H9 (cell line): ENCODE measurements at regions not wholly inside any gene's neighbourhood (a gene's known extent, or its start where the extent isn't known, plus 50 kb on each side); places are given as distances from the start of the nearest gene placed in this dataset.

ENCODE experiments used
- DNase-seq: peaks from one replicate; pipeline ENCODE4 v3.0.0-alpha.2; 2017
- H2AFZ ChIP-seq: one replicate; pipeline ENCODE4 v1.6.1; 2013; ENCODE audit warnings: mild to moderate bottlenecking, low read length, control low read depth, moderate library complexity
- H2AK5ac ChIP-seq: 2 replicates; pipeline ENCODE4 v1.6.1; 2013; ENCODE audit warnings: low read length, control low read depth, mixed read lengths; ENCODE audit not compliant: insufficient read length
- H2BK120ac ChIP-seq: one replicate; pipeline ENCODE4 v1.6.1; 2013; ENCODE audit warnings: low read depth, mild to moderate bottlenecking, low read length, control low read depth, inconsistent platforms; ENCODE audit not compliant: poor library complexity, severe bottlenecking
- H2BK12ac ChIP-seq: 2 replicates; pipeline ENCODE4 v1.6.1; 2013; ENCODE audit warnings: low read length, control low read depth, mixed read lengths, low read depth; ENCODE audit not compliant: insufficient read length
- H2BK15ac ChIP-seq: 2 replicates; pipeline ENCODE4 v1.6.1; 2013; ENCODE audit warnings: low read depth, low read length, control low read depth
- H2BK20ac ChIP-seq: one replicate; pipeline ENCODE4 v1.6.1; 2013; ENCODE audit warnings: low read depth, mild to moderate bottlenecking, low read length, control low read depth, inconsistent platforms; ENCODE audit not compliant: poor library complexity, severe bottlenecking
- H2BK5ac ChIP-seq: 2 replicates; pipeline ENCODE4 v1.6.1; 2013; ENCODE audit warnings: low read length, control low read depth, mixed read lengths; ENCODE audit not compliant: insufficient read length
- H3K14ac ChIP-seq: 2 replicates; pipeline ENCODE4 v1.6.1; 2013; ENCODE audit warnings: low read length, control low read depth; ENCODE audit not compliant: insufficient read depth
- H3K18ac ChIP-seq: 2 replicates; pipeline ENCODE4 v1.6.1; 2013; ENCODE audit warnings: low read depth, mild to moderate bottlenecking, mixed read lengths, low read length, control low read depth; ENCODE audit not compliant: insufficient read length
- H3K23ac ChIP-seq: 2 replicates; pipeline ENCODE4 v1.6.1; 2013; ENCODE audit warnings: low read length, control low read depth, mixed read lengths, low read depth; ENCODE audit not compliant: insufficient read length
- H3K23me2 ChIP-seq: 2 replicates; pipeline ENCODE4 v1.6.1; 2013; ENCODE audit warnings: low read depth, mild to moderate bottlenecking, mixed read lengths, low read length, control low read depth; ENCODE audit not compliant: insufficient read length, poor library complexity, severe bottlenecking
- H3K27ac ChIP-seq: 2 replicates; pipeline ENCODE4 v1.5.1; 2013; ENCODE audit warnings: low read length, control low read depth, mixed read lengths, low read depth; ENCODE audit not compliant: insufficient read length
- H3K27me3 ChIP-seq: 2 replicates; pipeline ENCODE4 v1.6.1; 2013; ENCODE audit warnings: low read length, control low read depth, inconsistent platforms; ENCODE audit not compliant: insufficient read depth
- H3K4ac ChIP-seq: 2 replicates; pipeline ENCODE4 v1.6.1; 2013; ENCODE audit warnings: low read depth, mild to moderate bottlenecking, control low read depth, inconsistent platforms, low read length, moderate library complexity
- H3K4me1 ChIP-seq: 2 replicates; pipeline ENCODE4 v1.6.1; 2013; ENCODE audit warnings: low read length, control low read depth, inconsistent platforms; ENCODE audit not compliant: insufficient read depth
- H3K4me2 ChIP-seq: 2 replicates; pipeline ENCODE4 v1.6.1; 2013; ENCODE audit warnings: low read length, control low read depth, mixed read lengths; ENCODE audit not compliant: insufficient read length, insufficient read depth
- H3K56ac ChIP-seq: 2 replicates; pipeline ENCODE4 v1.6.1; 2013; ENCODE audit warnings: low read depth, mild to moderate bottlenecking, mixed read lengths, low read length, control low read depth; ENCODE audit not compliant: insufficient read length
- H3K79me1 ChIP-seq: 2 replicates; pipeline ENCODE4 v1.6.1; 2013; ENCODE audit warnings: low read depth, mild to moderate bottlenecking, moderate library complexity, low read length, control low read depth, inconsistent platforms; ENCODE audit not compliant: insufficient read depth, poor library complexity, severe bottlenecking
- H3K79me2 ChIP-seq: 2 replicates; pipeline ENCODE4 v1.6.1; 2013; ENCODE audit warnings: low read length, control low read depth, inconsistent platforms; ENCODE audit not compliant: insufficient read depth
- H3K9ac ChIP-seq: 2 replicates; pipeline ENCODE4 v1.6.1; 2013; ENCODE audit warnings: low read length, control low read depth, mixed read lengths; ENCODE audit not compliant: insufficient read length; ENCODE audit errors: extremely low read depth
- H3K9me3 ChIP-seq: one replicate; pipeline ENCODE4 v1.6.1; 2013; ENCODE audit warnings: low read depth, low read length, inconsistent platforms; ENCODE audit not compliant: control insufficient read depth
- H3T11ph ChIP-seq: one replicate; pipeline ENCODE4 v1.6.1; 2013; ENCODE audit warnings: mild to moderate bottlenecking, low read length, control low read depth, inconsistent platforms
- H4K20me1 ChIP-seq: one replicate; pipeline ENCODE4 v1.6.1; 2013; ENCODE audit not compliant: control insufficient read depth, insufficient read length, insufficient read depth
- H4K5ac ChIP-seq: 2 replicates; pipeline ENCODE4 v1.6.1; 2013; ENCODE audit warnings: low read depth, mild to moderate bottlenecking, mixed read lengths, low read length, control low read depth; ENCODE audit not compliant: insufficient read length
- H4K8ac ChIP-seq: replicated peaks from 2 replicates; pipeline ENCODE4 v1.6.1; 2013; ENCODE audit warnings: low read length, control low read depth, mixed read lengths, low read depth; ENCODE audit not compliant: insufficient read length
- H4K91ac ChIP-seq: 2 replicates; pipeline ENCODE4 v1.6.1; 2013; ENCODE audit warnings: low read depth, mild to moderate bottlenecking, moderate library complexity, mixed read lengths, low read length, control low read depth; ENCODE audit not compliant: insufficient read length
- H3K27ac Mint-ChIP-seq, 3 experiments: 2 replicates in 2 of 3; 3 replicates in 1 of 3; pipeline ENCODE4 v1.8.0; 2020 to 2021; ENCODE audit warnings: mixed read lengths in 3 of 3, mild to moderate bottlenecking in 1 of 3, moderate library complexity in 1 of 3
- H3K27me3 Mint-ChIP-seq: 2 replicates; pipeline ENCODE4 v1.8.0; 2021; ENCODE audit warnings: low read depth, mild to moderate bottlenecking, moderate library complexity, mixed read lengths
- H3K36me3 Mint-ChIP-seq, 3 experiments: 2 replicates in 2 of 3; 3 replicates in 1 of 3; pipeline ENCODE4 v1.8.0; 2020 to 2021; ENCODE audit warnings: low read depth in 3 of 3, mixed read lengths in 3 of 3; ENCODE audit not compliant: insufficient read depth in 1 of 3
- H3K4me1 Mint-ChIP-seq, 2 experiments: 2 replicates each; pipeline ENCODE4 v1.8.0; 2020; ENCODE audit warnings: mixed read lengths in 2 of 2
- H3K4me3 Mint-ChIP-seq, 2 experiments: 2 replicates in 1 of 2; 3 replicates in 1 of 2; pipeline ENCODE4 v1.8.0; 2020 to 2021; ENCODE audit warnings: mild to moderate bottlenecking in 2 of 2, mixed read lengths in 2 of 2, moderate library complexity in 1 of 2
- H3K9me3 Mint-ChIP-seq, 2 experiments: 2 replicates in 1 of 2; 3 replicates in 1 of 2; pipeline ENCODE4 v1.8.0; 2020; ENCODE audit warnings: mild to moderate bottlenecking in 2 of 2, mixed read lengths in 2 of 2, moderate library complexity in 1 of 2
- CTCF ChIP-seq: fragments of 200-600 bp; sonication (generic); conservative IDR thresholded peaks from 3 replicates; pipeline ENCODE4 v1.8.0; 2021; ENCODE audit warnings: antibody characterized with exemption, mild to moderate bottlenecking
- WGBS: extraction: QIAGEN DNeasy Blood & Tissue Kit; methylation state at CpG from one replicate; pipeline ENCODE4 v1.1.7; 2013; ENCODE audit warnings: missing lambda C conversion rate, low lambda C conversion rate, mixed read lengths; ENCODE audit not compliant: insufficient read length; ENCODE audit errors: extremely low coverage; 5-methylcytosine and 5-hydroxymethylcytosine counted together

DNA sequence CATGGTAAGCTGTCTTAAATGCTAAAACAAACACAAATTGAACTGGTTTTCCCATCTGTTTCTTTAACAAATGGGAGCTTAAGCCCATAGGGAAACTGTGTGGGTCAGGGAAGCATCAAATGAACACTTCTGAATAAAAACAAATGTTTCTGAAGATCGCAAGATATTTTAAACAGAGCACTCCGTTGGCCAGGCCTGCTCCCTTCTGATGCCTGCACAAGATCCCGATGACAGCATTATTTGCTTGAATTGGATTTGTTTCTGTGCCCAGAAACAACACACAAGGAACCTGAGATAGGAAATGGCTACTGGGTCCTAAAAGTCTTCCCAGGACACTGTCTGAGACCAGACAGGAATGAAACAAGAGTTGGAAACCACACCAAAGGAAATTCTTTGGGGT is 425.8 kb upstream of the ZFHX3 start:
- H3K36me3 Mint-ChIP-seq: no peaks in the 10 kb centered on the region
- no peak for TF ChIP-seq CTCF
- Histone ChIP-seq H4K8ac (no peak overlapping the region), H3K4ac (no peak overlapping the region), H3K9me3 (no peaks in the 10 kb centered on the region), H3K18ac (no peak overlapping the region), H3K56ac (no peak overlapping the region), H2AK5ac (no peak overlapping the region), H3K27me3 (no peaks in the 10 kb centered on the region), H3T11ph (no peak overlapping the region), H3K27ac (no peak overlapping the region), H2BK20ac (no peak overlapping the region), H3K4me2 (no peak overlapping the region), H2BK15ac (no peak overlapping the region), H2BK120ac (no peak overlapping the region), H3K23ac (no peak overlapping the region), H3K79me2 (no peaks in the 10 kb centered on the region), H3K4me1 (no peaks in the 10 kb centered on the region), H4K5ac (no peak overlapping the region), H2BK12ac (no peak overlapping the region), H4K20me1 (peaks cover 2% of the 10 kb centered on the region), H3K79me1 (no peaks in the 10 kb centered on the region), H2AFZ (no peak overlapping the region), H4K91ac (no peak overlapping the region), H3K23me2 (no peaks in the 10 kb centered on the region), H3K9ac (no peak overlapping the region), H2BK5ac (no peak overlapping the region), H3K14ac (no peak overlapping the region)
- no peaks in the 10 kb centered on the region; the same call in 1 of the 2 replicates for H3K27me3 Mint-ChIP-seq
- no peak overlapping the region for H3K4me3 Mint-ChIP-seq
- WGBS: no CpG with 5 or more reads among the region's 3 CpGs
- H3K4me1 Mint-ChIP-seq: no peaks in the 10 kb centered on the region
- H3K27ac Mint-ChIP-seq: no peak overlapping the region; a peak in 1 of 7 replicates
- no peak for DNase-seq
- no peaks in the 10 kb centered on the region for H3K9me3 Mint-ChIP-seq
